Ovary (tissue), 3 donors: ENCODE measurements at regions not wholly inside any gene's neighbourhood (a gene's known extent, or its start where the extent isn't known, plus 50 kb on each side); places are given as distances from the start of the nearest gene placed in this dataset.

ENCODE experiments used
- EP300 ChIP-seq: sonication (generic); formaldehyde crosslinking; IDR thresholded peaks from one replicate; pipeline ENCODE4 v1.6.1; 2017; ENCODE audit warnings: antibody characterized with exemption
- POLR2A ChIP-seq: fragments of 450-650 bp; IDR thresholded peaks from one replicate; pipeline ENCODE4 v1.6.1; 2017; ENCODE audit warnings: antibody characterized with exemption, mild to moderate bottlenecking, moderate library complexity
- TF ChIP-seq, protein P1 (sequence below), 3 donors: fragments of 450-650 bp in 2 of 3; fragments of 200-600 bp in 1 of 3; IDR thresholded peaks; one replicate each; pipeline versions ENCODE4 v1.5.1 to v1.8.0; 2016 to 2022; ENCODE audit warnings: antibody characterized with exemption in 3 of 3, mild to moderate bottlenecking in 1 of 3
- donor health status: DM: no; HTN: no; CAD: no.

DNA sequence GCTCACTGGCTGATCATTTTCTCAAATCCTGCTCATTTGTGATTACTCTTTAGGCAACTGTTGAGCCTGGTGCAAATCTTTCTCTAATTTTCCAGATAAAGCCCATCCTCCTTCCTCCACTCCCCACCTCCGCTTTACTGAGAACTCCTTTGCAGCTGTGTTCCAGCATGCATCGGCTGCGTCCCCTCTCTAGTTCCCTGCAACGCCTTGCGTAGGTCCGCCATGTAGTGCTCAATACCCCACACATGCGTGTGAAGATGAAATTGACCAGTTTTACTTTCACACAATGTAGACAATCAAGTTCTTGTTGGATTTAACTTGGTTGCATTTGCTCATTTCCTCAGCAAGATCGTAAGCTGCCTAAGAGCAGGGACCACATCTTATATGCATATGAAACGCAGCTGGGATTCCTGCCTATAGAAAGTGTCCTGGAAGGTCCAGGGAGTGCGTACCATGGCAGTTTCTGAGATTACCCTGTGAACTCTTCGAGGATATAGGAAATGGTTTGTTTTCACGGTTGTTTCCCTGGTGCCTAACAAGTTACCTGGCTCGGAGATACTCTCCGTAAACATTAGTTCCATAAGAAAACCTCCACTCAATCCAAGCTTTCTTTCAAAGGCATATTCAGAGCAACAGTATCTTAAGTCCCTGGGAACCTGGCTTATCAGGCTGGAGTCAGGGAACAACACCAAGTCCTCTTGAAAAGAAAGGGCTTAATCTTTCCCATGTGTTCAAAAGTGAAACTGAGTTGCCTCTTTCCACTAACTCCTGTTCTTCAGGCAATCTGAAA is 766.4 kb upstream of the ID2 start:
- TF ChIP-seq, protein P1, sequence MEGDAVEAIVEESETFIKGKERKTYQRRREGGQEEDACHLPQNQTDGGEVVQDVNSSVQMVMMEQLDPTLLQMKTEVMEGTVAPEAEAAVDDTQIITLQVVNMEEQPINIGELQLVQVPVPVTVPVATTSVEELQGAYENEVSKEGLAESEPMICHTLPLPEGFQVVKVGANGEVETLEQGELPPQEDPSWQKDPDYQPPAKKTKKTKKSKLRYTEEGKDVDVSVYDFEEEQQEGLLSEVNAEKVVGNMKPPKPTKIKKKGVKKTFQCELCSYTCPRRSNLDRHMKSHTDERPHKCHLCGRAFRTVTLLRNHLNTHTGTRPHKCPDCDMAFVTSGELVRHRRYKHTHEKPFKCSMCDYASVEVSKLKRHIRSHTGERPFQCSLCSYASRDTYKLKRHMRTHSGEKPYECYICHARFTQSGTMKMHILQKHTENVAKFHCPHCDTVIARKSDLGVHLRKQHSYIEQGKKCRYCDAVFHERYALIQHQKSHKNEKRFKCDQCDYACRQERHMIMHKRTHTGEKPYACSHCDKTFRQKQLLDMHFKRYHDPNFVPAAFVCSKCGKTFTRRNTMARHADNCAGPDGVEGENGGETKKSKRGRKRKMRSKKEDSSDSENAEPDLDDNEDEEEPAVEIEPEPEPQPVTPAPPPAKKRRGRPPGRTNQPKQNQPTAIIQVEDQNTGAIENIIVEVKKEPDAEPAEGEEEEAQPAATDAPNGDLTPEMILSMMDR (IDR thresholded peaks at IDR 0.05) = no peak
- no peak for TF ChIP-seq POLR2A
- TF ChIP-seq EP300 = no peak
